ENCODE measurements at regions not wholly inside any gene's neighbourhood (a gene's known extent, or its start where the extent isn't known, plus 50 kb on each side); places are given as distances from the start of the nearest gene placed in this dataset.

GRCh38 chr1:36743286-36744005, 260.7 kb upstream of the CSF3R start:
- Mint-ChIP-seq H3K36me3 (ENCODE audit: low read depth) (no peaks in the 10 kb centered on the region), H3K9me3 (no peaks in the 10 kb centered on the region), H3K4me1 (ENCODE audit: low read depth) (no peaks in the 10 kb centered on the region), H3K4me3 (ENCODE audit: low read depth) (no peak overlapping the region), H3K27me3 (ENCODE audit: low read depth) (peaks cover under 1% of the 10 kb centered on the region), H3K27ac (no peak overlapping the region)
- intact Hi-C loops (cut with micrococcal nuclease), result no loop called here
- DNase-seq (ENCODE audit: low spot score), result no peak

GRCh38 chr1:36741066-36741465, 258.4 kb upstream of the CSF3R start:
- intact Hi-C loops (cut with micrococcal nuclease), result no loop called here
- Mint-ChIP-seq H3K36me3 (ENCODE audit: low read depth) (no peaks in the 10 kb centered on the region), H3K9me3 (no peaks in the 10 kb centered on the region), H3K27ac (no peak overlapping the region), H3K4me3 (ENCODE audit: low read depth) (no peak overlapping the region), H3K27me3 (ENCODE audit: low read depth) (peaks cover 14% of the 10 kb centered on the region), H3K4me1 (ENCODE audit: low read depth) (no peaks in the 10 kb centered on the region)
- no peak for DNase-seq (ENCODE audit: low spot score)

- Mint-ChIP-seq H3K4me1 (ENCODE audit: low read depth) (no peaks in the 10 kb centered on the region), H3K36me3 (ENCODE audit: low read depth) (no peaks in the 10 kb centered on the region), H3K27me3 (ENCODE audit: low read depth) (peaks cover 15% of the 10 kb centered on the region), H3K4me3 (ENCODE audit: low read depth) (no peak overlapping the region), H3K27ac (no peak overlapping the region), H3K9me3 (no peaks in the 10 kb centered on the region)
- DNase-seq (ENCODE audit: low spot score), result no peak
- intact Hi-C loops (cut with micrococcal nuclease), result no loop called here
These were observed 257.7 kb upstream of the CSF3R start for GRCh38 chr1:36740446-36740845.

- Mint-ChIP-seq H3K27me3 (ENCODE audit: low read depth) (peaks cover 17% of the 10 kb centered on the region), H3K9me3 (no peaks in the 10 kb centered on the region), H3K4me1 (ENCODE audit: low read depth) (no peaks in the 10 kb centered on the region), H3K36me3 (ENCODE audit: low read depth) (no peaks in the 10 kb centered on the region), H3K4me3 (ENCODE audit: low read depth) (no peak overlapping the region), H3K27ac (no peak overlapping the region)
- intact Hi-C loops (cut with micrococcal nuclease), result no loop called here
- no peak for DNase-seq (ENCODE audit: low spot score)
These were observed 257.1 kb upstream of the CSF3R start for GRCh38 chr1:36739703-36740289.

DNA sequence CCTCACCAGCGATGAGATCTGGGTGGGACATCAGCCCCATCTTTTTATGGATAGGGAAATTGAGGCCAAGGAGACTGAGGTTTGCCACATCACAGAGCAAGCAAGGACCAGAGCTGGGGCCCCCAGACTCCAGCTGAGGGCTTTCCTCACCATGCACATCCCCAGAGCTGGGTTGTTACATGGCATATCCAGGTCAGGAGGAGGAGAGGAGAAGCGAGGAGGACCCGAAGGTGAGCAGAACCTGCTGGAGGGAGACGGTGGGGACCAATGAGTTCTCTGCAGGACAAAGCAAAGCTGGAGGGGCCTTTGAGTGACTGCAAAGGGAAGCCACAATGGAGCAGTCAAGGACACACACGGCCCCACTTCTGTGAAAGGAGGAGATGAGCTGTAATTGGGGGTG, 255.5 kb upstream of the CSF3R start:
- no peak overlapping the region for H3K4me3 Mint-ChIP-seq (ENCODE audit: low read depth)
- no peak overlapping the region for H3K27ac Mint-ChIP-seq
- H3K9me3 Mint-ChIP-seq, result no peaks in the 10 kb centered on the region
- intact Hi-C loops (cut with micrococcal nuclease), result no loop called here
- DNase-seq (ENCODE audit: low spot score), result no peak
- peaks cover 17% of the 10 kb centered on the region for H3K27me3 Mint-ChIP-seq (ENCODE audit: low read depth)
- H3K36me3 Mint-ChIP-seq (ENCODE audit: low read depth), result no peaks in the 10 kb centered on the region
- H3K4me1 Mint-ChIP-seq (ENCODE audit: low read depth), result no peaks in the 10 kb centered on the region

- intact Hi-C loops (cut with micrococcal nuclease), result no loop called here
- H3K27me3 Mint-ChIP-seq (ENCODE audit: low read depth), result peaks cover 17% of the 10 kb centered on the region
- H3K36me3 Mint-ChIP-seq (ENCODE audit: low read depth), result no peaks in the 10 kb centered on the region
- no peak overlapping the region for H3K27ac Mint-ChIP-seq
- no peak overlapping the region for H3K4me3 Mint-ChIP-seq (ENCODE audit: low read depth)
- no peak for DNase-seq (ENCODE audit: low spot score)
- no peaks in the 10 kb centered on the region for H3K4me1 Mint-ChIP-seq (ENCODE audit: low read depth)
- H3K9me3 Mint-ChIP-seq, result no peaks in the 10 kb centered on the region
These were observed 255.1 kb upstream of the CSF3R start for GRCh38 chr1:36737767-36738166.

- H3K4me3 Mint-ChIP-seq (ENCODE audit: low read depth), result no peak overlapping the region
- peaks cover 18% of the 10 kb centered on the region for H3K27me3 Mint-ChIP-seq (ENCODE audit: low read depth)
- intact Hi-C loops (cut with micrococcal nuclease), result no loop called here
- H3K36me3 Mint-ChIP-seq (ENCODE audit: low read depth), result no peaks in the 10 kb centered on the region
- DNase-seq (ENCODE audit: low spot score), result no peak
- H3K4me1 Mint-ChIP-seq (ENCODE audit: low read depth), result no peaks in the 10 kb centered on the region
- H3K27ac Mint-ChIP-seq, result no peak overlapping the region
- no peaks in the 10 kb centered on the region for H3K9me3 Mint-ChIP-seq
These were observed 254.4 kb upstream of the CSF3R start for GRCh38 chr1:36737038-36737555.

- Mint-ChIP-seq H3K4me1 (ENCODE audit: low read depth) (no peaks in the 10 kb centered on the region), H3K36me3 (ENCODE audit: low read depth) (no peaks in the 10 kb centered on the region), H3K27ac (no peak overlapping the region), H3K9me3 (no peaks in the 10 kb centered on the region), H3K4me3 (ENCODE audit: low read depth) (no peak overlapping the region), H3K27me3 (ENCODE audit: low read depth) (peaks cover 20% of the 10 kb centered on the region)
- intact Hi-C loops (cut with micrococcal nuclease), result no loop called here
- no peak for DNase-seq (ENCODE audit: low spot score)
These were observed 253.4 kb upstream of the CSF3R start for GRCh38 chr1:36735939-36736730.

DNA sequence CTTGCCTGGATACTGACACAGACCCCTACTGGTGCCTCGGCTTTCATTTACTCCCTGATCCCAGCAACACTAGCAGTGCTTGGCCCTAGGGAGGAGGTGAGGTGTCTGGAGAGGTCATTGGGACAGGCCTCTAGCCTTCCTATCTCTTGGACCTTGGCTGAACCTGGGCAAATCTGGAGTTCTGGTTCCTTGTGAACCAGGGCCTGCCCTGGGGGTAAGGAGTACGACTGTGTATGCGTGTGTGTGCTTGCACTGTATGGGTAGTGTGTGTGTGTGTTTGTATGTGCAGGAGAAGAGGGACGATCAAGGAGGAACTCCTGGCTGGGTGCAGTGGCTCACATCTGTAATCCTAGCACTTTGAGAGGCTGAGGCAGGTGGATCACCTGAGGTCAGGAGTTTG, 252.7 kb upstream of the CSF3R start:
- H3K27me3 Mint-ChIP-seq (ENCODE audit: low read depth), result peaks cover 20% of the 10 kb centered on the region
- no peaks in the 10 kb centered on the region for H3K36me3 Mint-ChIP-seq (ENCODE audit: low read depth)
- H3K27ac Mint-ChIP-seq, result no peak overlapping the region
- no peak for DNase-seq (ENCODE audit: low spot score)
- H3K4me3 Mint-ChIP-seq (ENCODE audit: low read depth), result no peak overlapping the region
- intact Hi-C loops (cut with micrococcal nuclease), result no loop called here
- no peaks in the 10 kb centered on the region for H3K4me1 Mint-ChIP-seq (ENCODE audit: low read depth)
- no peaks in the 10 kb centered on the region for H3K9me3 Mint-ChIP-seq

DNA sequence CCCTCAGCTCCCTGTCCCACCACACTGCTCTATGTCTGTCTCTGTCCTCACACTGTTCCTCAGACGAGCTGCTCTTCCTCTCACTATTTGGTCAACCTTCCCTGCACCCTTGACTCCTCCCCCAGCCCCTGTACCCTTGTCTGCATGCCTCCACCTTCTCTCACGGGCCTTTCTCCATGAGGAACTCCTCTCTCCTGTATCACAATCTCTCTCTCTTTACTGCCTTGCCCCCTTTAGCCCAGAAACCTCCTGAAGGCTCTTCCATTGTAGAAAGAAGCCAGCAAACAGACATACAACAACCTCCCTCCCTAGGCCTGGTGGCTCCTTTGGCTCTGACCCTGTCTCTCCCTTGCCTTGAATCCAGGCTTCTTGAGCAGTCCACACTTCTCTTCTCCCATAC, 251.6 kb upstream of the CSF3R start:
- Mint-ChIP-seq H3K9me3 (no peaks in the 10 kb centered on the region), H3K27ac (no peak overlapping the region), H3K4me1 (ENCODE audit: low read depth) (peaks cover 5% of the 10 kb centered on the region), H3K27me3 (ENCODE audit: low read depth) (peaks cover 20% of the 10 kb centered on the region), H3K4me3 (ENCODE audit: low read depth) (no peak overlapping the region), H3K36me3 (ENCODE audit: low read depth) (no peaks in the 10 kb centered on the region)
- intact Hi-C loops (cut with micrococcal nuclease), result no loop called here
- DNase-seq (ENCODE audit: low spot score), result no peak

- Mint-ChIP-seq H3K4me3 (ENCODE audit: low read depth) (no peak overlapping the region), H3K9me3 (no peaks in the 10 kb centered on the region), H3K27me3 (ENCODE audit: low read depth) (peaks cover 20% of the 10 kb centered on the region), H3K36me3 (ENCODE audit: low read depth) (no peaks in the 10 kb centered on the region), H3K4me1 (ENCODE audit: low read depth) (peaks cover 5% of the 10 kb centered on the region), H3K27ac (no peak overlapping the region)
- DNase-seq (ENCODE audit: low spot score), result no peak
- intact Hi-C loops (cut with micrococcal nuclease), result no loop called here
These were observed 251.0 kb upstream of the CSF3R start for GRCh38 chr1:36733748-36734147.

DNA sequence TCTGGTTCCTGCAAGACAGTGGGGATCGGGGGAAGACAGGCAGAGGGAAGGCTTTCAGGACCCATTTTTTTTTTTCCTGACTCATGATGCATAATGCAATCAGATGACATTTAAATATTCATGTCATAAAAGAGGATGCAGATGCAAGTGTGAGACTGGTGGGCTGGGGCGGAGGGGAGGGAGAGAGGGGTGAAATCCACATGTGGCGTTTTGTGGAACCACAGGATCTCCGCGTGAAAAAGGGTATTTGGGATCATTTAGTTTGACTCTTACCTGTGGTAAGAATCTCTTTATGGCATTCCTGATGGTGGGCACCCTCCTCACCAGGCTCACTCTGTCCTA, 249.3 kb upstream of the CSF3R start:
- no peak overlapping the region for H3K4me3 Mint-ChIP-seq (ENCODE audit: low read depth)
- no peaks in the 10 kb centered on the region for H3K36me3 Mint-ChIP-seq (ENCODE audit: low read depth)
- peaks cover 11% of the 10 kb centered on the region for H3K27me3 Mint-ChIP-seq (ENCODE audit: low read depth)
- no peak for DNase-seq (ENCODE audit: low spot score)
- H3K4me1 Mint-ChIP-seq (ENCODE audit: low read depth), result peaks cover 5% of the 10 kb centered on the region
- no peak overlapping the region for H3K27ac Mint-ChIP-seq
- intact Hi-C loops (cut with micrococcal nuclease), result no loop called here
- H3K9me3 Mint-ChIP-seq, result no peaks in the 10 kb centered on the region

Data from activated T-helper 2 cell treated with anti-CD3 and anti-CD28 coated beads, Interferon-gamma antibody, Interleukin-2, Interleukin-4, amounts not matched to agents 10 μg/mL and 5 μg/mL and 100 μg/mL, durations not matched to agents 14 hours and 24 hours and 36 hours (primary cell).